K562 (cell line): ENCODE measurements at regions not wholly inside any gene's neighbourhood (a gene's known extent, or its start where the extent isn't known, plus 50 kb on each side); places are given as distances from the start of the nearest gene placed in this dataset.

Source experiments
- CSDE1 ChIP-seq, 2 experiments: fragments of 450-650 bp; IDR thresholded peaks; 2 replicates each; pipeline ENCODE4 v1.6.1; 2016; ENCODE audit warnings: mild to moderate bottlenecking in 1 of 2
- EP400 ChIP-seq: fragments of 450-650 bp; IDR thresholded peaks from 2 replicates; pipeline ENCODE4 v1.6.1; 2017; ENCODE audit warnings: antibody characterized with exemption, mild to moderate bottlenecking, moderate library complexity
- KDM1A ChIP-seq, 2 experiments: fragments of 450-650 bp; IDR thresholded peaks; 2 replicates each; pipeline ENCODE4 v1.6.1; 2016; ENCODE audit warnings: mild to moderate bottlenecking in 2 of 2
- MCM2 ChIP-seq: fragments of 450-650 bp; IDR thresholded peaks from 2 replicates; pipeline ENCODE4 v1.6.1; 2017; ENCODE audit warnings: low read depth, mild to moderate bottlenecking
- NFE2 ChIP-seq: IDR thresholded peaks from 2 replicates; pipeline ENCODE4 v1.6.1; 2014; ENCODE audit warnings: antibody characterized with exemption, low read depth
- POLR2AphosphoS2 ChIP-seq: IDR thresholded peaks from 2 replicates; pipeline ENCODE4 v1.6.1; 2012; ENCODE audit warnings: low read length, improper control_type of control experiment
- SIX5 ChIP-seq, 2 experiments: IDR thresholded peaks; 2 replicates each; pipeline ENCODE4 v1.6.1; 2011; ENCODE audit warnings: low read length in 2 of 2, borderline replicate concordance in 1 of 2, low read depth in 1 of 2, mild to moderate bottlenecking in 1 of 2, moderate library complexity in 1 of 2; ENCODE audit not compliant: insufficient read depth in 1 of 2
- ZNF232 ChIP-seq: sonication (generic); formaldehyde crosslinking; IDR thresholded peaks from 2 replicates; pipeline ENCODE4 v1.8.0; 2022; ENCODE audit warnings: mild to moderate bottlenecking, missing genetic modification reagents
- ZNF280B ChIP-seq: fragments of 250-450 bp; sonication (Bioruptor Pico); IDR thresholded peaks from 2 replicates; pipeline ENCODE4 v1.5.1; 2021; ENCODE audit warnings: mild to moderate bottlenecking
- ZNF780A ChIP-seq: fragments of 250-450 bp; sonication (Bioruptor Pico); IDR thresholded peaks from 2 replicates; pipeline ENCODE4 v1.5.0; 2021; ENCODE audit warnings: mild to moderate bottlenecking
- TF ChIP-seq, protein P1 (sequence below), 2 experiments: fragments of 450-650 bp; IDR thresholded peaks; 2 replicates each; pipeline ENCODE4 v1.6.1; 2016; ENCODE audit warnings: mild to moderate bottlenecking in 2 of 2, borderline replicate concordance in 1 of 2, low read depth in 1 of 2, moderate library complexity in 1 of 2
- TF ChIP-seq, protein P2 (sequence below): sonication (generic); formaldehyde crosslinking; IDR thresholded peaks from 2 replicates; pipeline ENCODE4 v1.4.0; 2020; ENCODE audit warnings: mild to moderate bottlenecking, missing genetic modification reagents
- TF ChIP-seq, protein P3 (sequence below): fragments of 250-450 bp; sonication (Bioruptor Pico); IDR thresholded peaks from 2 replicates; pipeline ENCODE4 v1.4.0; 2020; ENCODE audit warnings: mild to moderate bottlenecking

GRCh38 chr6:26205161-26205624 lies 118.0 kb downstream of the HFE start (continued):
- TF ChIP-seq, protein P1, sequence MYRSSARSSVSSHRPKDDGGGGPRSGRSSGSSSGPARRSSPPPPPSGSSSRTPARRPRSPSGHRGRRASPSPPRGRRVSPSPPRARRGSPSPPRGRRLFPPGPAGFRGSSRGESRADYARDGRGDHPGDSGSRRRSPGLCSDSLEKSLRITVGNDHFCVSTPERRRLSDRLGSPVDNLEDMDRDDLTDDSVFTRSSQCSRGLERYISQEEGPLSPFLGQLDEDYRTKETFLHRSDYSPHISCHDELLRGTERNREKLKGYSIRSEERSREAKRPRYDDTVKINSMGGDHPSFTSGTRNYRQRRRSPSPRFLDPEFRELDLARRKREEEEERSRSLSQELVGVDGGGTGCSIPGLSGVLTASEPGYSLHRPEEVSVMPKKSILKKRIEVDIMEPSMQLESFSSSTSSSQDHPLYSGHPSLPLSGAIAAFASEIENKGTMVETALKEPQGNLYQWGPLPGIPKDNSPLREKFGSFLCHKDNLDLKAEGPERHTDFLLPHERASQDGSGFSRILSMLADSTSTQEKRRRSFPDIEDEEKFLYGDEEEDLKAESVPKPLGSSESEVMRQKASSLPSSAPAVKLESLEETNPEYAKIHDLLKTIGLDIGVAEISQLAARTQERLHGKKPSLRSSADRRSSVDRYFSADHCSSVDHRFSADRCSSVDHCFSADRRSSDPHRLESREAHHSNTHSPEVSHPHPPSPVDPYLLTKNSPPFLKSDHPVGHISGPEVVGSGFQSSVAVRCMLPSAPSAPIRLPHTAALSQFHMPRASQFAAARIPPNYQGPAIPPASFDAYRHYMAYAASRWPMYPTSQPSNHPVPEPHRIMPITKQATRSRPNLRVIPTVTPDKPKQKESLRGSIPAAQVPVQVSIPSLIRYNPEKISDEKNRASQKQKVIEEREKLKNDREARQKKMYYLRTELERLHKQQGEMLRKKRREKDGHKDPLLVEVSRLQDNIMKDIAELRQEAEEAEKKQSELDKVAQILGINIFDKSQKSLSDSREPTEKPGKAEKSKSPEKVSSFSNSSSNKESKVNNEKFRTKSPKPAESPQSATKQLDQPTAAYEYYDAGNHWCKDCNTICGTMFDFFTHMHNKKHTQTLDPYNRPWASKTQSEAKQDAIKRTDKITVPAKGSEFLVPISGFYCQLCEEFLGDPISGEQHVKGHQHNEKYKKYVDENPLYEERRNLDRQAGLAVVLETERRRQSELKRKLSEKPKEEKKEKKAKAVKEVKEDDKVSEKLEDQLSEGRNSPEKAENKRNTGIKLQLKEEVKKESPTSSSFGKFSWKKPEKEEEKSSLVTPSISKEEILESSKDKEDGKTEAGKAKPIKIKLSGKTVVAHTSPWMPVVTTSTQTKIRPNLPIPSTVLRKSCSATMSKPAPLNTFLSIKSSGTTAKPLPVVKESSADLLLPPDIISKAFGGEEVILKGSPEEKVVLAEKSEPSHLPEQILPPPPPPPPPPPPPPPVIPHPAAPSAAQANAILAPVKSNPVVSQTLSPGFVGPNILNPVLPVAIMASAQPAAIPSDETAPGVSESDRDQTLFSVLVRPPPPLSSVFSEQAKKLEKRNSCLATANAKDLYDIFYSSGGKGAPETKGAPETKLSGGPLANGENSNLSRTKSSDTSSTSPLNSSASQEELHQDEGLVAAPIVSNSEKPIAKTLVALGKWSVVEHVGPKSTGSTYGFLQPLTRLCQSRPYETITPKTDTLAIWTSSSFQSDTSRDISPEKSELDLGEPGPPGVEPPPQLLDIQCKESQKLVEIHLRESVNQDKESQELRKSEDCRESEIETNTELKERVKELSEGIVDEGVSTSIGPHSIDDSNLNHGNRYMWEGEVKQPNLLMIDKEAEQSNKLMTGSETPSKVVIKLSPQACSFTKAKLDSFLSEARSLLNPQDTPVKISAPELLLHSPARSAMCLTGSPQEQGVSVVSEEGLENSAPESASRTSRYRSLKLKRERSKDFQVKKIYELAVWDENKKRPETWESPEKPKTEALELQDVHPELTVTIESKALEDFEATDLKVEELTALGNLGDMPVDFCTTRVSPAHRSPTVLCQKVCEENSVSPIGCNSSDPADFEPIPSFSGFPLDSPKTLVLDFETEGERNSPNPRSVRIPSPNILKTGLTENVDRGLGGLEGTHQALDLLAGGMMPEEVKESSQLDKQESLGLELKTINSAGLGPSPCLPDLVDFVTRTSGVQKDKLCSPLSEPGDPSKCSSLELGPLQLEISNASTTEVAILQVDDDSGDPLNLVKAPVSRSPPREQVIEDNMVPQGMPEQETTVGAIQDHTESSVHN (IDR thresholded peaks at IDR 0.05; ENCODE audit: borderline replicate concordance in 1 of 2, low read depth in 1 of 2), result no peak
- TF ChIP-seq EP400, result no peak
- TF ChIP-seq, protein P2, sequence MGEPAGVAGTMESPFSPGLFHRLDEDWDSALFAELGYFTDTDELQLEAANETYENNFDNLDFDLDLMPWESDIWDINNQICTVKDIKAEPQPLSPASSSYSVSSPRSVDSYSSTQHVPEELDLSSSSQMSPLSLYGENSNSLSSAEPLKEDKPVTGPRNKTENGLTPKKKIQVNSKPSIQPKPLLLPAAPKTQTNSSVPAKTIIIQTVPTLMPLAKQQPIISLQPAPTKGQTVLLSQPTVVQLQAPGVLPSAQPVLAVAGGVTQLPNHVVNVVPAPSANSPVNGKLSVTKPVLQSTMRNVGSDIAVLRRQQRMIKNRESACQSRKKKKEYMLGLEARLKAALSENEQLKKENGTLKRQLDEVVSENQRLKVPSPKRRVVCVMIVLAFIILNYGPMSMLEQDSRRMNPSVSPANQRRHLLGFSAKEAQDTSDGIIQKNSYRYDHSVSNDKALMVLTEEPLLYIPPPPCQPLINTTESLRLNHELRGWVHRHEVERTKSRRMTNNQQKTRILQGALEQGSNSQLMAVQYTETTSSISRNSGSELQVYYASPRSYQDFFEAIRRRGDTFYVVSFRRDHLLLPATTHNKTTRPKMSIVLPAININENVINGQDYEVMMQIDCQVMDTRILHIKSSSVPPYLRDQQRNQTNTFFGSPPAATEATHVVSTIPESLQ (CRISPR knock-in tag), result no peak
- no peak for TF ChIP-seq ZNF232
- TF ChIP-seq, protein P3, sequence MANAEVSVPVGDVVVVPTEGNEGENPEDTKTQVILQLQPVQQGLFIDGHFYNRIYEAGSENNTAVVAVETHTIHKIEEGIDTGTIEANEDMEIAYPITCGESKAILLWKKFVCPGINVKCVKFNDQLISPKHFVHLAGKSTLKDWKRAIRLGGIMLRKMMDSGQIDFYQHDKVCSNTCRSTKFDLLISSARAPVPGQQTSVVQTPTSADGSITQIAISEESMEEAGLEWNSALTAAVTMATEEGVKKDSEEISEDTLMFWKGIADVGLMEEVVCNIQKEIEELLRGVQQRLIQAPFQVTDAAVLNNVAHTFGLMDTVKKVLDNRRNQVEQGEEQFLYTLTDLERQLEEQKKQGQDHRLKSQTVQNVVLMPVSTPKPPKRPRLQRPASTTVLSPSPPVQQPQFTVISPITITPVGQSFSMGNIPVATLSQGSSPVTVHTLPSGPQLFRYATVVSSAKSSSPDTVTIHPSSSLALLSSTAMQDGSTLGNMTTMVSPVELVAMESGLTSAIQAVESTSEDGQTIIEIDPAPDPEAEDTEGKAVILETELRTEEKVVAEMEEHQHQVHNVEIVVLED (CRISPR knock-in tag), result no peak
- no peak for TF ChIP-seq ZNF780A (CRISPR knock-in tag)
- TF ChIP-seq NFE2, result no peak
- no peak for TF ChIP-seq SIX5 (IDR thresholded peaks at IDR 0.05; ENCODE audit: borderline replicate concordance in 1 of 2, insufficient read depth in 1 of 2, low read depth in 1 of 2, low read length in 2 of 2)
- TF ChIP-seq CSDE1 (IDR thresholded peaks at IDR 0.05), result no peak
- no peak for TF ChIP-seq MCM2
- TF ChIP-seq KDM1A (IDR thresholded peaks at IDR 0.05), result no peak
- TF ChIP-seq POLR2AphosphoS2, result no peak
- TF ChIP-seq ZNF280B (CRISPR knock-in tag), result peak; percentile 64; the same call in 1 of the 2 replicates
